ENCODE measurements at regions not wholly inside any gene's neighbourhood (a gene's known extent, or its start where the extent isn't known, plus 50 kb on each side); places are given as distances from the start of the nearest gene placed in this dataset.
"Not testable (repeated sequence)": the region's sequence is repeated elsewhere in the genome, so short reads cannot be mapped to it uniquely, and the experiment has no call there.

DNA sequence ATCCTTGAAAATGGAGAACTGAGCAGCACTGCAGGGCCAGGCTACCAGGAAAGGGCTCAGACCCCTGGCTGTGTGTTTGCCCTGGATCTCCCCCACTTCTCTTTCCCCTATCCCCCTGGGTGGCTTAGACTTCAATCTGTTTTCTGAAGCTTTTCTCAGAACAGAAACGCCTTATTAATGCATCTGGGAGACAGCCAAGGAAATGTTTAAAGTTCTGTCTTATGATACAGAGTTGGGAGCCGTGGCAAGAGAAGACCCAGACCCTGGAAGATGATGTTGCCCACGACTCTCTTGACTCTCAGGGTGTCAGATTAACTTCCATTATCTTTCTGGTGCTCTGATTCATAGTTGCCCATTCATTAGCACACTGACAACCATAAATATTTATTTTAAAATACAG, 107.1 kb downstream of the EBLN1 start:
- TF ChIP-seq, protein P1, sequence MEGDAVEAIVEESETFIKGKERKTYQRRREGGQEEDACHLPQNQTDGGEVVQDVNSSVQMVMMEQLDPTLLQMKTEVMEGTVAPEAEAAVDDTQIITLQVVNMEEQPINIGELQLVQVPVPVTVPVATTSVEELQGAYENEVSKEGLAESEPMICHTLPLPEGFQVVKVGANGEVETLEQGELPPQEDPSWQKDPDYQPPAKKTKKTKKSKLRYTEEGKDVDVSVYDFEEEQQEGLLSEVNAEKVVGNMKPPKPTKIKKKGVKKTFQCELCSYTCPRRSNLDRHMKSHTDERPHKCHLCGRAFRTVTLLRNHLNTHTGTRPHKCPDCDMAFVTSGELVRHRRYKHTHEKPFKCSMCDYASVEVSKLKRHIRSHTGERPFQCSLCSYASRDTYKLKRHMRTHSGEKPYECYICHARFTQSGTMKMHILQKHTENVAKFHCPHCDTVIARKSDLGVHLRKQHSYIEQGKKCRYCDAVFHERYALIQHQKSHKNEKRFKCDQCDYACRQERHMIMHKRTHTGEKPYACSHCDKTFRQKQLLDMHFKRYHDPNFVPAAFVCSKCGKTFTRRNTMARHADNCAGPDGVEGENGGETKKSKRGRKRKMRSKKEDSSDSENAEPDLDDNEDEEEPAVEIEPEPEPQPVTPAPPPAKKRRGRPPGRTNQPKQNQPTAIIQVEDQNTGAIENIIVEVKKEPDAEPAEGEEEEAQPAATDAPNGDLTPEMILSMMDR (IDR thresholded peaks at IDR 0.05; ENCODE audit: borderline replicate concordance, control extremely low read depth, extremely low read depth, insufficient read depth, missing control alignments): no peak
- in situ Hi-C loops (cut with MboI; ENCODE audit: low sequenced_read_pairs, unreplicated experiment): no loop called here
- DNase-seq (ENCODE audit: low spot score): no peak

DNA sequence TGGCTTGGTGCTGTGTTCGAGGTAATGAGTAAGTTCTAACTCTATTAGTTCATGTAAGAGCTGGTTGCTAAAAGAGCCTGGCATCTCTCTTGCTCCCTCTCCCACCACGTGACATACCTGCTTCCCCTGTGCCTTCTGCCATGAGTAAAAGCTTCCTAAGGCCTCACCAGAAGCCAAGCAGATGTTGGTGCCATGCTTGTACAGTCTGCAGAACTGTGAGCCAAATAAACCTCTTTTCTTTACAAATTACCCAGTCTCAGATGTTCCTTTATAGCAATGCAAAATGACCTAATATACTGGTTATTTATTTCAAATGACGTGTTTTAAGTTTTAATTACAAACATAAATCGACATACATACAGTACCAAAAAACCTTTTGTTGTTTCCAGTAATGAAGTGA, 101.7 kb upstream of the DNAJC1 start:
- TF ChIP-seq, protein P1 (IDR thresholded peaks at IDR 0.05; ENCODE audit: borderline replicate concordance, control extremely low read depth, extremely low read depth, insufficient read depth, missing control alignments): no peak
- in situ Hi-C loops (cut with MboI; ENCODE audit: low sequenced_read_pairs, unreplicated experiment): no loop called here
- DNase-seq (ENCODE audit: low spot score): no peak

DNA sequence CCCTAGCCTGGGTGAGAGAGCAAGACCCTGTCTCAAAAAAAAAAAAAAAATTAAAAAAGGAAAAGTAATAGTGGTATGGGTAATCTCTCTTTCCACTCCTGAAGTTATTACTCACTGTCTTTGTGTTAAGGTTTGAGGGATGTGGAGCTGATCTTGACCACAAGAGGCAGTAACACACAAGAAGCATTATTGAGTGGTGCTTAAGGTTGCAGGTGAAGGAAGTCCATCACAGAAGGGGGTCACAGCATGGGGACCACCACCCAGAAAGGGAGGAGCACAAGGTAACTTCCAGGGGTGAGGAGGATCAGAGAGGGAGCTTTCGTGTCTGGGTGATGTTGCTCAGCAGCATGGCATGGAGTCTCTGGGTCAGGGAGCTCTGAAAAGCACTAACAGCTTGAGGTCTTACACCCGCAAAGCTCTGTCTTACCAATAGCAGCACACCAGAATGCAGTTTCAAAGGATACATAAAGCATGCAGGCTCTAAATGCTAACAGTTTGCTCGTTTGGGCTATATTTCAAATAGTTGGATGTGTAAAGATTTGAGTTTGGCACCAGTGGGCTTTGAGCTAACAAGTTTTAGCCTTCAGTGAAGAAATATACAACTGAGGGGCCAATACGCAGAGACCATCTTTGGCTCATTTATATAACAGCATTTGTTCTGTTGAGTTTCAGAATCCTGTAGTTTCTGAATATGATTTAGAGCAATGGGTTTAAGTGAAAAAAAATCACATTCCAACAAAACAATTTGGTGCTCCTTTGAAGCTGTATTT, 100.4 kb upstream of the DNAJC1 start:
- DNase-seq (ENCODE audit: low spot score): peak; percentile 27
- in situ Hi-C loops (cut with MboI; ENCODE audit: low sequenced_read_pairs, unreplicated experiment): no loop called here
- TF ChIP-seq, protein P1 (IDR thresholded peaks at IDR 0.05; ENCODE audit: borderline replicate concordance, control extremely low read depth, extremely low read depth, insufficient read depth, missing control alignments): no peak

DNA sequence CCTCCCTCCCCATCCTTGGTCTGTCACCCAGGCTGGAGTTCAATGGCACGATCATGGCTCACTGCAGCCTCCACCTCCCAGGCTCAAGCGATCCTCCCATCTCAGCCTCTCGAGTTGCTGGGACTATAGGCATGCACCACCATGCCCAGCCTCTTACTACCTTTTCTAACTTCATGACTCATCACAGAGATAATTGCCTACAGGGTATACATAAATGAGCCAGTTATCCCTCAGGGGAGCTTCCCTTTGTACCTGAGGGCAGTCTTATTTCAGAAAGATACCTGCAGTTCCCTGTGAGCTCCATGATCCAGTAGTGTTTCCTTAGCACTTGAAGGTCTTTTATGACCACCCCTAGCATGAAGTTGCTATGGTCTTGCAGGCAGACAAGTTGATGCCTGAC, 94.2 kb upstream of the DNAJC1 start:
- no peak for DNase-seq (ENCODE audit: low spot score)
- in situ Hi-C loops (cut with MboI; ENCODE audit: low sequenced_read_pairs, unreplicated experiment): no loop called here
- TF ChIP-seq, protein P1 (IDR thresholded peaks at IDR 0.05; ENCODE audit: borderline replicate concordance, control extremely low read depth, extremely low read depth, insufficient read depth, missing control alignments): no peak

DNA sequence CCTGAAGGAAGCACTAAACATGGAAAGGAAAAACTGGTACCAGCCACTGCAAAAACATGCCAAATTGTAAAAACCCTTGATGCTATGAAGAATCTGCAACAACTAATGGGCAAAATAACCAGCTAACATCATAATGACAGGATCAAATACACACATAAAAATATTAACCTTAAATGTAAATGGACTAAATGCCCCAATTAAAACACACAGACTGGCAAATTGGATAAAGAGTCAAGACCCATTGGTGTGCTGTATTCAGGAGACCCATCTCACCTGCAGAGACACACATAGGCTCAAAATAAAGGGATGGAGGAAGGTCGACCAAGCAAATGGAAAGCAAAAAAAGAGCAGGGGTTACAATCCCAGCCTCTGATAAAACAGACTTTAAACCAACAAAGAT, 87.7 kb upstream of the DNAJC1 start:
- in situ Hi-C loops (cut with MboI; ENCODE audit: low sequenced_read_pairs, unreplicated experiment); DNase-seq (ENCODE audit: low spot score): not testable (repeated sequence)

DNA sequence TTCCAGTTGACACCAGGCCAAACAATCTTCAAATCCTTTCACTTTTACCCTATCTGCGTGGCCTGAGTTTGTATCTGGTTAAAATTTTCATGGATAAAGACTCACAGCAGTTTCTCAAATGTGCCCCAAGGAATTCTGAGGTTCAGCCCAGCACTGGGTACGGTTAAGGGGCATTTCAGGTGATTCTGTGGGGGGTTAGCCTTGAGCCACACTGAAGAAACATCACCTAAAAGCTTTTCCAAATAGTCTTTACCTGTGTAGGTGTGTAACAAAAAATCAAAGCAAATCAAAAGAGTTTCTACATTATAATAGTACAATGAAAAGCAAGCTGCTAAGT, 83.8 kb upstream of the DNAJC1 start:
- no peak for DNase-seq (ENCODE audit: low spot score)

DNA sequence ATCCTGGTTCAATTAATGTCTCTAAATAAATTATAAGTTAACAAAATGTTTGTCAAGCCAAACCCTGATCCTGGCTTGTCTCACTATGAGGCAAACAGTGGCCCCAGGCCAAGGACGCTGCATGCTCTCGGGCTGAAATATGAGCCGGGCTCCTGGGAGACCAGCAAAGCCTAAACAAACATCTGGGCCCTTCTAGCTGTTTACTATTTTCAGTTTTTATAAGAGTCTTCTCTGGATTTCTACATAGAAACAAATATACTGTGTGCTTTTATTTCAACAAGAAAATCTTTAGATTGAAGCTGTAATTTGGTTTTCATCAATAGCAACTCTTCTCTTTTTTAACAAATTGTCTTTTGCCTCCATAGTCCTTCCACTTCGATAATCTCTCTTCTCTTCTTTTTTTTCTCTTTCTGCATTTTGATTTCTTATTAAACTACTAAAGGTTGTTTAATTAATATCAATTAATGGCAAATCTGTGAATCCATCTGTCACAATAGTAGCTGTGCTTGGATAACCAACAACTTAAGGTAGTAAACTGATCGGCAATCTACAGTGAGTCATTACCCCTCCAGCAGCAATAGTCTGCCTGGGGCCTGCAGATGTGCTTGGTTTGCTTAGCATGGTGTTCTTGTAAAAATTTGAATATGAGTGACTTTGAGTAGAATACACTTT, 83.3 kb upstream of the DNAJC1 start:
- in situ Hi-C loops (cut with MboI; ENCODE audit: low sequenced_read_pairs, unreplicated experiment): no loop called here
- no peak for DNase-seq (ENCODE audit: low spot score)
- TF ChIP-seq, protein P1 (IDR thresholded peaks at IDR 0.05; ENCODE audit: borderline replicate concordance, control extremely low read depth, extremely low read depth, insufficient read depth, missing control alignments): no peak

More for the DNA sequence above, 83.8 kb upstream of the DNAJC1 start:
- in situ Hi-C loops (cut with MboI; ENCODE audit: low sequenced_read_pairs, unreplicated experiment): no loop called here
- TF ChIP-seq, protein P1 (IDR thresholded peaks at IDR 0.05; ENCODE audit: borderline replicate concordance, control extremely low read depth, extremely low read depth, insufficient read depth, missing control alignments): no peak

DNA sequence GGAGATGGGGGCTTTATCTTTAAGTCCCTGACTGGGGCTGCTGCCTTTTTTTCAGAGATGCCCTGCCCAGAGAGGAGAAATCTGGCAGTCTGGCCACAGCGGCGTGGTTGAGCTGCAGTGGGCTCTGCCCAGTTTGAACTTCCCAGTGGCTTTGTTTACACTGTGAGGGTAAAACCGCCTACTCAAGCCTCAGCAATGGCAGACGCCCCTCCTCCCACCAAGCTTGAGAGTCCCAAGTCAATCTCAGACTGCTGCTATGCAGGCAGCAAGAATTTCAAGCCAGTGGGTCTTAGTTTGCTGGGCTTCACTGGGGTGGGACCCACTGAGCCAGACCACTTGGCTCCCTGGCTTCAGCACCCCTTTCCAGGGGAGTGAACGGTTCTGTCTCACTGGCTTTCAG, 76.4 kb upstream of the DNAJC1 start:
- in situ Hi-C loops (cut with MboI; ENCODE audit: low sequenced_read_pairs, unreplicated experiment); DNase-seq (ENCODE audit: low spot score): not testable (repeated sequence)
